Sigmoid colon (tissue), 6 donors: ENCODE measurements at regions not wholly inside any gene's neighbourhood (a gene's known extent, or its start where the extent isn't known, plus 50 kb on each side); places are given as distances from the start of the nearest gene placed in this dataset.

Experiments
- DNase-seq: peaks from one replicate; pipeline ENCODE4 v3.0.0-alpha.2; 2019
- H3K27ac ChIP-seq, 4 donors: fragments of 200-600 bp; sonication (generic); one replicate each; pipeline ENCODE4 v1.5.1; 2016 to 2019; ENCODE audit warnings: mild to moderate bottlenecking in 1 of 4
- H3K27me3 ChIP-seq, 3 donors: fragments of 200-600 bp; sonication (generic); one replicate each; pipeline ENCODE4 v1.5.1; 2019; ENCODE audit warnings: mild to moderate bottlenecking in 1 of 3
- H3K36me3 ChIP-seq, 4 donors: fragments of 200-600 bp; sonication (generic); one replicate each; pipeline ENCODE4 v1.5.1; 2016 to 2019
- H3K4me1 ChIP-seq, 4 donors: fragments of 200-600 bp; sonication (generic); one replicate each; pipeline ENCODE4 v1.5.1; 2017 to 2019
- H3K4me3 ChIP-seq, 4 donors: fragments of 200-600 bp; sonication (generic); one replicate each; pipeline ENCODE4 v1.5.1; 2017 to 2019; ENCODE audit warnings: mild to moderate bottlenecking in 2 of 4, moderate library complexity in 1 of 4
- H3K9me3 ChIP-seq, 4 donors: fragments of 200-600 bp in 3 of 4; sonication (generic) in 3 of 4; one replicate each; pipeline versions ENCODE4 v1.5.1 to v1.6.1; 2013 to 2019
- EP300 ChIP-seq, 4 donors: sonication (generic); formaldehyde crosslinking; IDR thresholded peaks; one replicate each; pipeline ENCODE4 v1.6.1; 2017; ENCODE audit warnings: antibody characterized with exemption in 4 of 4
- POLR2A ChIP-seq, 2 donors: fragments of 450-650 bp; IDR thresholded peaks; one replicate each; pipeline ENCODE4 v1.6.1; 2016; ENCODE audit warnings: antibody characterized with exemption in 2 of 2, mild to moderate bottlenecking in 2 of 2, moderate library complexity in 2 of 2
- POLR2AphosphoS5 ChIP-seq, 4 donors: sonication (generic); formaldehyde crosslinking; IDR thresholded peaks; one replicate each; pipeline ENCODE4 v1.6.1; 2017; ENCODE audit warnings: antibody characterized with exemption in 4 of 4
- WGBS, 2 donors: extraction: QIAGEN DNeasy Blood & Tissue Kit; methylation state at CpG; one replicate each; pipeline ENCODE4 v1.1.7; 2013; 5-methylcytosine and 5-hydroxymethylcytosine counted together
- intact Hi-C: fragments of 100-400 bp; cut with DNase I; formaldehyde crosslinking; loops from one replicate; pipeline ENCODE4 v1.15.1; 2023
- TF ChIP-seq, protein P1 (sequence below), 4 experiments: fragments of 450-650 bp in 3 of 4; fragments of 200-600 bp in 1 of 4; IDR thresholded peaks; one replicate each; pipeline ENCODE4 v1.5.1; 2016 to 2019; ENCODE audit warnings: antibody characterized with exemption in 4 of 4, mild to moderate bottlenecking in 3 of 4, moderate library complexity in 2 of 4
- donor health status: healthy with polysubstance abuse.
- donor health status: healthy.

DNA sequence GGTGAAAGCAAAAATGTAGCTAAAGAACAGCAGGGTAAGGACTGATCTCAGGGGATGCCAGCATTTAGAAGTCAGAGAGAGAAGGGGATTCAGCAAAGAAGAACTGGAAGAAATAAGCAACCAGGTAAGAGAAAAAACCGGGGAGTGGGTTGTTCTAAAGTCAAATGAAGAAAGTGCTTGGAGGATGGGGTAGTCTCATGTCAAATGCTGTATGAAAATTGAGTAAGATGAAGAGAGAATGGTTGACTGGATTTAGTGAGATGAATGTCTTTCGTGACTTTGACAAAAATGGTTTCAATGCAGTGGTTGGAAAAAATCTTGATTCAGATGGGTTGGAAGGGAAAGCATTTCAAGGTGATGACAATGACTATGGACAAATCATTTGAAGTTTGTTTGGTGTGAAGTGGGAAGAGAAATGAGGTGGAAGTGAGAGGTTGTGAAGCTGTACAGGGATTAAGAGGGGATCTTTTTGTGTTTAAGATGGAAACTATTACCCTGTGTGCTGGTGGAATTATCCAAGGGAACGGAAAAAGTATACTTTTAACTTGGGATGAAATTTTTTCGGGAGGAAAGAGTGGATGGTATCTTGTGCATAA, 484.0 kb downstream of the ETS1 start:
- no peak overlapping the region for H3K27ac ChIP-seq
- WGBS, 2 donors, result 74 to 85% methylated on average over 4 of the region's 4 CpGs
- intact Hi-C loops, result no loop called here
- no peak overlapping the region for H3K4me3 ChIP-seq
- no peak for TF ChIP-seq POLR2AphosphoS5 (IDR thresholded peaks at IDR 0.05)
- no peak for TF ChIP-seq EP300 (IDR thresholded peaks at IDR 0.05)
- TF ChIP-seq POLR2A (IDR thresholded peaks at IDR 0.05), result no peak
- TF ChIP-seq, protein P1, sequence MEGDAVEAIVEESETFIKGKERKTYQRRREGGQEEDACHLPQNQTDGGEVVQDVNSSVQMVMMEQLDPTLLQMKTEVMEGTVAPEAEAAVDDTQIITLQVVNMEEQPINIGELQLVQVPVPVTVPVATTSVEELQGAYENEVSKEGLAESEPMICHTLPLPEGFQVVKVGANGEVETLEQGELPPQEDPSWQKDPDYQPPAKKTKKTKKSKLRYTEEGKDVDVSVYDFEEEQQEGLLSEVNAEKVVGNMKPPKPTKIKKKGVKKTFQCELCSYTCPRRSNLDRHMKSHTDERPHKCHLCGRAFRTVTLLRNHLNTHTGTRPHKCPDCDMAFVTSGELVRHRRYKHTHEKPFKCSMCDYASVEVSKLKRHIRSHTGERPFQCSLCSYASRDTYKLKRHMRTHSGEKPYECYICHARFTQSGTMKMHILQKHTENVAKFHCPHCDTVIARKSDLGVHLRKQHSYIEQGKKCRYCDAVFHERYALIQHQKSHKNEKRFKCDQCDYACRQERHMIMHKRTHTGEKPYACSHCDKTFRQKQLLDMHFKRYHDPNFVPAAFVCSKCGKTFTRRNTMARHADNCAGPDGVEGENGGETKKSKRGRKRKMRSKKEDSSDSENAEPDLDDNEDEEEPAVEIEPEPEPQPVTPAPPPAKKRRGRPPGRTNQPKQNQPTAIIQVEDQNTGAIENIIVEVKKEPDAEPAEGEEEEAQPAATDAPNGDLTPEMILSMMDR (IDR thresholded peaks at IDR 0.05), result no peak
- H3K36me3 ChIP-seq, result no peaks in the 10 kb centered on the region
- H3K4me1 ChIP-seq, result no peaks in the 10 kb centered on the region
- no peaks in the 10 kb centered on the region for H3K9me3 ChIP-seq
- DNase-seq, result no peak
- no peaks in the 10 kb centered on the region for H3K27me3 ChIP-seq

DNA sequence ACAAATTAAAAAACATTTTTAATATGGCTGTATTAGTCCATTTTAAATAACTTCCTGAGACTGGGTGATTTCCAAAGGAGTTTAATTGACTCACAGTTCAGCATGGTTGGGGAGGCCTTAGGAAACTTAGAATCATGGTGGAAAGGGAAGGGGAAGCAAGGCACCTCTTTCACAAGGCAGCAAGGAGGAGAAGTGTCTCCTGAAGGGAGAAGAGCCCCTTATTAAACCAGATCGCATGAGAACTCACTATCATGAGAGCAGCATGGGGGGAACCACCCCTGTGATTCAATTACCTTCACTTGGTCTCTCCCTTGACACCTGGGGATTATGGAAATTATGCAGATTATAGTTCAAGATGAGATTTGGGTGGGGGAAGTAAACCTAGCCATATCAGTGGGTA, 488.6 kb downstream of the ETS1 start:
- TF ChIP-seq POLR2AphosphoS5 (IDR thresholded peaks at IDR 0.05), result no peak
- TF ChIP-seq POLR2A (IDR thresholded peaks at IDR 0.05), result no peak
- TF ChIP-seq EP300 (IDR thresholded peaks at IDR 0.05), result no peak
- TF ChIP-seq, protein P1 (IDR thresholded peaks at IDR 0.05), result no peak
- WGBS, 2 donors, result 68 to 71% methylated on average over 1 of the region's 1 CpG

DNA sequence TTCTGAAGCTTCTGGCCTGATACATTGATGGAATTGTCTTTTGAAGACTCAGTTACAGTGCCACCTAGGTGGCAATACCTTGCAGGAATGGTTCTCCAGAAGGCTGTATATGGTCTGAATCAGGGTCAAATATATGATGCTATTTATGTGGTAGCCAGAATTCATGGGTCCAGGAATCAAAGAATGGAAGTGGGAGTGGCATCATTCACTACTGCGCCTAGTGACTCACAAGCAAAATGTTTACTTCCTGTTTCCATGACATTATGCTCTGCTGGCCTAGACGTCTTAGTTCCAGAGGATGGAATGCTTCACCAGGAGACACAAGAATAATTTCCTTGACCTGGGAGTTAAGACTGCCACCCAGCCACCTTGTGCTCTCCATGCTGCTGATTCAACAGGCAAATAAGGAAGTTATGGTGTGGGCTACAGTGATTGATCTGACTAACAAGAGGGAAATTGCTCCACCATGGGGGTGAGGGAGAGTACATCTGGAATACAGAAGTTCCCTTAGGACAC, 491.8 kb downstream of the ETS1 start:
- no peak overlapping the region for H3K4me3 ChIP-seq
- H3K4me1 ChIP-seq, result no peaks in the 10 kb centered on the region
- intact Hi-C loops, result no loop called here
- no peaks in the 10 kb centered on the region for H3K9me3 ChIP-seq
- no peak overlapping the region for H3K27ac ChIP-seq
- no peaks in the 10 kb centered on the region for H3K36me3 ChIP-seq
- no peaks in the 10 kb centered on the region for H3K27me3 ChIP-seq
- WGBS, 2 donors, result 30 to 55% methylated on average over 2 of the region's 2 CpGs
- DNase-seq, result no peak
- TF ChIP-seq POLR2A (IDR thresholded peaks at IDR 0.05), result no peak
- TF ChIP-seq, protein P1 (IDR thresholded peaks at IDR 0.05), result no peak
- TF ChIP-seq POLR2AphosphoS5 (IDR thresholded peaks at IDR 0.05), result no peak
- no peak for TF ChIP-seq EP300 (IDR thresholded peaks at IDR 0.05)

More for the DNA sequence above, 488.6 kb downstream of the ETS1 start:
- intact Hi-C loops, result no loop called here
- H3K9me3 ChIP-seq, result no peaks in the 10 kb centered on the region
- DNase-seq, result no peak
- H3K27me3 ChIP-seq, result no peaks in the 10 kb centered on the region
- H3K36me3 ChIP-seq, result no peaks in the 10 kb centered on the region
- no peaks in the 10 kb centered on the region for H3K4me1 ChIP-seq
- no peak overlapping the region for H3K4me3 ChIP-seq
- H3K27ac ChIP-seq, result no peak overlapping the region

GRCh38 chr11:128093689-128094088, 493.7 kb downstream of the ETS1 start:
- intact Hi-C loops, result no loop called here
- Histone ChIP-seq H3K36me3 (no peaks in the 10 kb centered on the region), H3K27ac (no peak overlapping the region), H3K4me3 (no peak overlapping the region), H3K27me3 (no peaks in the 10 kb centered on the region), H3K9me3 (peaks cover 0 to 5% (median 2%) of the 10 kb centered on the region in 4 donors), H3K4me1 (no peaks in the 10 kb centered on the region)
- TF ChIP-seq EP300 (IDR thresholded peaks at IDR 0.05) (no peak), POLR2AphosphoS5 (IDR thresholded peaks at IDR 0.05) (no peak), POLR2A (IDR thresholded peaks at IDR 0.05) (no peak)
- TF ChIP-seq, protein P1 (IDR thresholded peaks at IDR 0.05), result no peak
- WGBS, 2 donors, result 83 to 94% methylated on average over 2 of the region's 2 CpGs
- DNase-seq, result no peak

DNA sequence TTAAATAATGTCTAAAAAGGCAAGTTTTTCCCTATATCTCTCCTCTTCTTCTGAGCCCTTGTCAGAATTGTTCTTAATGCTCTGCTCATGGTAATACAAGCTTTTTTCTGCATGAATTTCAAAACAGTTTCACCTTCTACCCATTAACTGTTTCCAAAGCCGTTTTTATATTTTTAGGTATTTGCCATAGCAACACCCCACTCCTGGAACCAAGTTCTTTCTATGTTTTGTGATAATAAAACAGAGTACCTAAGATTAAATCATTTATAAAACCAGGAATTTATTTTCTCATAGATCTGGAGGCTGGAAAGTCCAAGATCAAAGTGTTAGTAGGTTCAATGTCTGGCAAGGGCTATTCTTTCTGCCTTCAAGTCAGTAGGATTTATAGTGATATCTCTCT, 497.4 kb downstream of the ETS1 start:
- 76 to 90% methylated on average over 1 of the region's 1 CpG for WGBS, 2 donors
- Histone ChIP-seq H3K9me3 (peaks cover 0 to 5% (median 2%) of the 10 kb centered on the region in 4 donors), H3K4me1 (no peaks in the 10 kb centered on the region), H3K36me3 (no peaks in the 10 kb centered on the region), H3K4me3 (no peak overlapping the region), H3K27ac (no peak overlapping the region), H3K27me3 (no peaks in the 10 kb centered on the region)
- intact Hi-C loops, result no loop called here
- no peak for DNase-seq
- TF ChIP-seq EP300 (IDR thresholded peaks at IDR 0.05) (no peak), POLR2AphosphoS5 (IDR thresholded peaks at IDR 0.05) (no peak), POLR2A (IDR thresholded peaks at IDR 0.05) (no peak)
- TF ChIP-seq, protein P1 (IDR thresholded peaks at IDR 0.05), result no peak
